GM23248 (cell line): ENCODE measurements at regions not wholly inside any gene's neighbourhood (a gene's known extent, or its start where the extent isn't known, plus 50 kb on each side); places are given as distances from the start of the nearest gene placed in this dataset.

ENCODE experiments used
- EZH2 ChIP-seq: fragments of 200-600 bp; sonication (generic); IDR thresholded peaks from 2 replicates; pipeline ENCODE4 v1.6.1; 2018; ENCODE audit warnings: antibody characterized with exemption, mild to moderate bottlenecking; ENCODE audit not compliant: insufficient read depth, poor library complexity, severe bottlenecking
- EZH2phosphoT487 ChIP-seq: fragments of 200-600 bp; sonication (generic); IDR thresholded peaks from 2 replicates; pipeline ENCODE4 v1.6.1; 2018; ENCODE audit warnings: antibody characterized with exemption, moderate library complexity, mild to moderate bottlenecking, low read depth; ENCODE audit not compliant: insufficient read depth

DNA sequence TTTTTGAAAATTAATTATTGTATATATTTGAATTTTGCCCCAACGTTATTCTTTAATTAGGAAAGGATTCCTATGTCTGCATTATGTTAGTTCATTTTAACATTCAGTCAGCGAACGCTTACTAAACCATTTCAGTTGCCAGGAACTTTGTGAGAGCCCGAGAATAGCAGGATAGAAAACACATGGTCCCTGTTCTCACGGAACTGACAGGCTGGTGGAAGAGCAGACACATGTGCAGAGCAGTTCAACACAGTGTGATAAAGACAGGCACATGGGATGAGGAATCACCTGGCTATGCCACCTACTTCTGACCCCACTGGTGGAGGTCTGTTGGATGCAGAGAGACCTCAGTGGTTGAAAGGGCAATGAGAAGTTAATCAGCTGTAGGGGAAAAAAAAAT is 367.2 kb downstream of the EPM2A start:
- no peak for TF ChIP-seq EZH2
- TF ChIP-seq EZH2phosphoT487, result no peak
